ENCODE measurements at regions not wholly inside any gene's neighbourhood (a gene's known extent, or its start where the extent isn't known, plus 50 kb on each side); places are given as distances from the start of the nearest gene placed in this dataset.
"Not testable (repeated sequence)": the region's sequence is repeated elsewhere in the genome, so short reads cannot be mapped to it uniquely, and the experiment has no call there.

DNA sequence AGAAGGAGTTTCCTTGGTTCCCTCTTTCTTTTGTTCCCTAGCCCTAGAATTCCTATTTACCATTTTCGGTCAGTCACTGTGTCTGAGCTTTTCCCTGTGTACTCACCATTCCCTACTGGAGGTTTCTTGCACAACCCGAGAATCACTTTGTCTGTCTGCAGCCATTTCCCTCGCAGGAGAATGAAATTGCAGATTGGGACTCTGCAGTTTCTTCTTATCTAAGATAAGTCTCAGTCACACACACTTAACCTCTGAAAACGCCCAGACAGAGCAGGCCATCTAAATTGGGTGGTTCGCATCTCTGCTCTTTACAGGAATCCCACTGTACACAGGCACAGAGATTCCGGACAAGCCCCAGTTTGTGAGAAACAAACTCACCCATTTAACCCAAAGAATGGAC lies 58.6 kb upstream of the CNTNAP2 start:
- no peaks in the 10 kb centered on the region for H3K9me3 ChIP-seq (ENCODE audit: control insufficient read depth, insufficient read depth, low read length)
- no peaks in the 10 kb centered on the region for H3F3A ChIP-seq (ENCODE audit: control insufficient read depth, insufficient read depth)
- H3K79me2 ChIP-seq (ENCODE audit: control insufficient read depth, low read length), result no peaks in the 10 kb centered on the region
- H3K4me2 ChIP-seq (ENCODE audit: low read length), result no peak overlapping the region
- TF ChIP-seq, protein P1, sequence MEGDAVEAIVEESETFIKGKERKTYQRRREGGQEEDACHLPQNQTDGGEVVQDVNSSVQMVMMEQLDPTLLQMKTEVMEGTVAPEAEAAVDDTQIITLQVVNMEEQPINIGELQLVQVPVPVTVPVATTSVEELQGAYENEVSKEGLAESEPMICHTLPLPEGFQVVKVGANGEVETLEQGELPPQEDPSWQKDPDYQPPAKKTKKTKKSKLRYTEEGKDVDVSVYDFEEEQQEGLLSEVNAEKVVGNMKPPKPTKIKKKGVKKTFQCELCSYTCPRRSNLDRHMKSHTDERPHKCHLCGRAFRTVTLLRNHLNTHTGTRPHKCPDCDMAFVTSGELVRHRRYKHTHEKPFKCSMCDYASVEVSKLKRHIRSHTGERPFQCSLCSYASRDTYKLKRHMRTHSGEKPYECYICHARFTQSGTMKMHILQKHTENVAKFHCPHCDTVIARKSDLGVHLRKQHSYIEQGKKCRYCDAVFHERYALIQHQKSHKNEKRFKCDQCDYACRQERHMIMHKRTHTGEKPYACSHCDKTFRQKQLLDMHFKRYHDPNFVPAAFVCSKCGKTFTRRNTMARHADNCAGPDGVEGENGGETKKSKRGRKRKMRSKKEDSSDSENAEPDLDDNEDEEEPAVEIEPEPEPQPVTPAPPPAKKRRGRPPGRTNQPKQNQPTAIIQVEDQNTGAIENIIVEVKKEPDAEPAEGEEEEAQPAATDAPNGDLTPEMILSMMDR (IDR thresholded peaks at IDR 0.05; ENCODE audit: low read depth, low read length, poor library complexity, severe bottlenecking), result no peak
- TF ChIP-seq EZH2phosphoT487 (IDR thresholded peaks at IDR 0.05; ENCODE audit: borderline replicate concordance, low read length), result no peak
- no peaks in the 10 kb centered on the region for H3K36me3 ChIP-seq (ENCODE audit: control insufficient read depth, low read length)
- no peaks in the 10 kb centered on the region for H3K9me2 ChIP-seq (replicated peaks; ENCODE audit: control insufficient read depth, low read length)
- H3K4me3 ChIP-seq (ENCODE audit: low read length), result no peak overlapping the region
- H3K27me3 ChIP-seq (ENCODE audit: control insufficient read depth, low read length), result no peaks in the 10 kb centered on the region
- no peak overlapping the region for H3K27ac ChIP-seq (ENCODE audit: low read depth, low read length)
- no peaks in the 10 kb centered on the region for H3K4me1 ChIP-seq (ENCODE audit: control insufficient read depth, low read length)
- no peaks in the 10 kb centered on the region for H4K20me1 ChIP-seq (ENCODE audit: control insufficient read depth, insufficient read depth, low read depth, low read length)

DNA sequence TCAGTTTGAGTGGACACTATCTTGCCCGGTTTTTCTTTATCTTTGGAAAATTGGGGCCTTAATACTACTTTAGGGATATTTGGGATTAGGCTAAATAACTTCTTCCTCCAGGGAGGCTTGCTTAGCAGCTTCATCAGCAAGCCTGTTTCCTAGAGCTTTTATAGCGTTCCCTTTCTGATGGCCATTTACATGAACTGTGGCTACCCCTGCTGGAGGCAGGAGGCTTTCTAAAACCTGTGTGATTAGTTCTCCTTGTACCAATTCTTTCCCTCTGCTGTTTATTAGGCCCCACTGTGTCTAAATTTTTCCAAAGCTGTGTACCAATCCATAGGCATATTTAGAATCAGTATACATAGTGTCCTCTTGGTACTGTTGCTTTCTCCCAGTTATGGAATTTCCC lies 61.7 kb upstream of the CNTNAP2 start:
- H3K4me2 ChIP-seq (ENCODE audit: low read length), result no peak overlapping the region
- H3K4me1 ChIP-seq (ENCODE audit: control insufficient read depth, low read length), result no peaks in the 10 kb centered on the region
- H3K9me3 ChIP-seq (ENCODE audit: control insufficient read depth, insufficient read depth, low read length), result no peaks in the 10 kb centered on the region
- H3K4me3 ChIP-seq (ENCODE audit: low read length), result no peak overlapping the region
- H3K27ac ChIP-seq (ENCODE audit: low read depth, low read length), result no peak overlapping the region
- no peaks in the 10 kb centered on the region for H3K27me3 ChIP-seq (ENCODE audit: control insufficient read depth, low read length)
- no peaks in the 10 kb centered on the region for H3F3A ChIP-seq (ENCODE audit: control insufficient read depth, insufficient read depth)
- H4K20me1 ChIP-seq (ENCODE audit: control insufficient read depth, insufficient read depth, low read depth, low read length), result no peaks in the 10 kb centered on the region
- TF ChIP-seq EZH2phosphoT487 (IDR thresholded peaks at IDR 0.05; ENCODE audit: borderline replicate concordance, low read length), result no peak
- TF ChIP-seq, protein P1 (IDR thresholded peaks at IDR 0.05; ENCODE audit: low read depth, low read length, poor library complexity, severe bottlenecking), result no peak
- no peaks in the 10 kb centered on the region for H3K9me2 ChIP-seq (replicated peaks; ENCODE audit: control insufficient read depth, low read length)
- H3K79me2 ChIP-seq (ENCODE audit: control insufficient read depth, low read length), result no peaks in the 10 kb centered on the region
- no peaks in the 10 kb centered on the region for H3K36me3 ChIP-seq (ENCODE audit: control insufficient read depth, low read length)

DNA sequence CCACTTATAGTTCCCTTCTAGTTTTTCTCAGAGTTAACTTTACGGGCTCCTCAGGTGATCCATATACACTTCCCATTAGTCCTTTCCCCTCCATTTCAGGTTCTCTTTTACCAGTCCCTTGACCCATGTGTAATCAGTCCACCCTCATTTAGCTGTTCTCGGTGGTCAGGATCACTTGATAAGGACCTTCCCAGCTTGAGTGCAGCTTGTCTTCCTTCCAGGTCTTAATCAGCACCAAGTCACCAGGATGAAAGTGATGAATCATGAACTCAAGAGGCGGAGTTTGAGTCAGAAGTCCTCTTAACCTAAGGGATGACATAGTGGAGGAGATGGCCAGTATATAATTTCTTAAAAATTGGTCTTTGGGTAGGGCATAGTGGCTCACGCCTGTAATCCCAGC lies 63.1 kb upstream of the CNTNAP2 start:
- Histone ChIP-seq H3K4me2 (ENCODE audit: low read length) (no peak overlapping the region), H3K9me3 (ENCODE audit: control insufficient read depth, insufficient read depth, low read length) (no peaks in the 10 kb centered on the region), H3K36me3 (ENCODE audit: control insufficient read depth, low read length) (no peaks in the 10 kb centered on the region), H3K4me1 (ENCODE audit: control insufficient read depth, low read length) (no peaks in the 10 kb centered on the region), H3K9me2 (replicated peaks; ENCODE audit: control insufficient read depth, low read length) (no peaks in the 10 kb centered on the region), H3K4me3 (ENCODE audit: low read length) (no peak overlapping the region), H4K20me1 (ENCODE audit: control insufficient read depth, insufficient read depth, low read depth, low read length) (no peaks in the 10 kb centered on the region), H3K79me2 (ENCODE audit: control insufficient read depth, low read length) (no peaks in the 10 kb centered on the region), H3K27ac (ENCODE audit: low read depth, low read length) (no peak overlapping the region), H3K27me3 (ENCODE audit: control insufficient read depth, low read length) (no peaks in the 10 kb centered on the region), H3F3A (ENCODE audit: control insufficient read depth, insufficient read depth) (no peaks in the 10 kb centered on the region)
- TF ChIP-seq, protein P1 (IDR thresholded peaks at IDR 0.05; ENCODE audit: low read depth, low read length, poor library complexity, severe bottlenecking), result no peak
- TF ChIP-seq EZH2phosphoT487 (IDR thresholded peaks at IDR 0.05; ENCODE audit: borderline replicate concordance, low read length), result no peak

DNA sequence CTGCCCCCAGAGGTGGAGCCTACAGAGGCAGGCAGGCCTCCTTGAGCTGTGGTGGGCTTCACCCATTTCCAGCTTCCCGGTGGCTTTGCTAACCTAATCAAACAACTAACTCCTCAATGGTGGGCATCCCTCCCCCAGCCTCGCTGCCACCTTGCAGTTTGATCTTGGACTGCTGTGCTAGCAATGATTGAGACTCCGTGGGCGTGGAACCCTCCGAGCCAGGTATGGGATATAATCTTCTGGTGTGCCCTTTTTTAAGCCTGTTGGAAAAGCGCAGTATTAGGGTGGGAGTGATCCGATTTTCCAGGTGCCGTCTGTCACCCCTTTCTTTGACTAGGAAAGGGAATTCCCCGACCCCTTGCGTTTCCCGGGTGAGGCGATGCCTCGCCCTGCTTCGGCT lies 73.3 kb upstream of the CNTNAP2 start:
- not testable (repeated sequence) for H3F3A ChIP-seq (ENCODE audit: control insufficient read depth, insufficient read depth); H3K9me3 ChIP-seq (ENCODE audit: control insufficient read depth, insufficient read depth, low read length); H3K4me2 ChIP-seq (ENCODE audit: low read length); H3K36me3 ChIP-seq (ENCODE audit: control insufficient read depth, low read length); H3K4me3 ChIP-seq (ENCODE audit: low read length); H3K9me2 ChIP-seq (replicated peaks; ENCODE audit: control insufficient read depth, low read length); H3K27ac ChIP-seq (ENCODE audit: low read depth, low read length); H3K79me2 ChIP-seq (ENCODE audit: control insufficient read depth, low read length); H3K27me3 ChIP-seq (ENCODE audit: control insufficient read depth, low read length); H3K4me1 ChIP-seq (ENCODE audit: control insufficient read depth, low read length); H4K20me1 ChIP-seq (ENCODE audit: control insufficient read depth, insufficient read depth, low read depth, low read length)
